RWPE1 (cell line): ENCODE measurements at regions not wholly inside any gene's neighbourhood (a gene's known extent, or its start where the extent isn't known, plus 50 kb on each side); places are given as distances from the start of the nearest gene placed in this dataset.
A peak's percentile ranks its signal among the peaks of the same experiment; 100 is the strongest.

Experiments
- CTCF ChIA-PET: fragments of 350-600 bp; sonication (Branson Sonifier 250); formaldehyde crosslinking; extraction: SDS; loops from one replicate; lab custom pipeline; 2021; lab: Yijun Ruan, JAX
- POLR2A ChIA-PET: fragments of 400-600 bp; formaldehyde crosslinking; extraction: SDS; loops from one replicate; lab custom pipeline; 2020; ENCODE audit warnings: antibody characterized with exemption; ENCODE audit not compliant: low non-redundant PET; lab: Yijun Ruan, JAX
- DNase-seq: peaks from one replicate; pipeline ENCODE4 v3.0.0; 2012; ENCODE audit warnings: low spot score
- H3K27ac ChIP-seq: fragments of 450-650 bp; 2 replicates; pipeline ENCODE4 v1.5.1; 2017
- TF ChIP-seq, protein P1 (sequence below): fragments of 450-650 bp; conservative IDR thresholded peaks from 2 replicates; pipeline ENCODE4 v1.5.1; 2017; ENCODE audit warnings: low read depth, mild to moderate bottlenecking

DNA sequence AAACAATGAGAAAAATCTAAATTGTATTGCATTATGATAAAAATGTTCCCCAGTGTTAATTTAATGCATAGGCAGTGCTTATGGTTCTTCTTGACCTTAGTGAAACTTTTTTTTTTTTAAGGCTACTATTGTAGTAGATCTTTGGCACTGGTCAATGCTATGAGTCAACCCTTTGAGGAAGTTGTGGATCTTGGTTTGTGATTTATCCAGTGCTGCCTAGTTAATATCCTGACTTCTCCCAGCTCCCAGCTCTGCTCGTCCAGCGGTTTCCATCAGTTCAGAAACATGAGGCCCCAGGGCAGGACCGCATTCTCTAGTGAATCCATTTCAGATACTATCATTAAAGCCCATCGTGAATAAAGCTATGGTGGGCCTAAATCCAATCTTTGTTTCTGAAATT is 364.5 kb upstream of the JARID2 start:
- peak; percentile 42 for DNase-seq
- TF ChIP-seq, protein P1, sequence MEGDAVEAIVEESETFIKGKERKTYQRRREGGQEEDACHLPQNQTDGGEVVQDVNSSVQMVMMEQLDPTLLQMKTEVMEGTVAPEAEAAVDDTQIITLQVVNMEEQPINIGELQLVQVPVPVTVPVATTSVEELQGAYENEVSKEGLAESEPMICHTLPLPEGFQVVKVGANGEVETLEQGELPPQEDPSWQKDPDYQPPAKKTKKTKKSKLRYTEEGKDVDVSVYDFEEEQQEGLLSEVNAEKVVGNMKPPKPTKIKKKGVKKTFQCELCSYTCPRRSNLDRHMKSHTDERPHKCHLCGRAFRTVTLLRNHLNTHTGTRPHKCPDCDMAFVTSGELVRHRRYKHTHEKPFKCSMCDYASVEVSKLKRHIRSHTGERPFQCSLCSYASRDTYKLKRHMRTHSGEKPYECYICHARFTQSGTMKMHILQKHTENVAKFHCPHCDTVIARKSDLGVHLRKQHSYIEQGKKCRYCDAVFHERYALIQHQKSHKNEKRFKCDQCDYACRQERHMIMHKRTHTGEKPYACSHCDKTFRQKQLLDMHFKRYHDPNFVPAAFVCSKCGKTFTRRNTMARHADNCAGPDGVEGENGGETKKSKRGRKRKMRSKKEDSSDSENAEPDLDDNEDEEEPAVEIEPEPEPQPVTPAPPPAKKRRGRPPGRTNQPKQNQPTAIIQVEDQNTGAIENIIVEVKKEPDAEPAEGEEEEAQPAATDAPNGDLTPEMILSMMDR, result no peak
- no peak overlapping the region for H3K27ac ChIP-seq
- ChIA-PET POLR2A (no interaction called here), CTCF (no interaction called here)

DNA sequence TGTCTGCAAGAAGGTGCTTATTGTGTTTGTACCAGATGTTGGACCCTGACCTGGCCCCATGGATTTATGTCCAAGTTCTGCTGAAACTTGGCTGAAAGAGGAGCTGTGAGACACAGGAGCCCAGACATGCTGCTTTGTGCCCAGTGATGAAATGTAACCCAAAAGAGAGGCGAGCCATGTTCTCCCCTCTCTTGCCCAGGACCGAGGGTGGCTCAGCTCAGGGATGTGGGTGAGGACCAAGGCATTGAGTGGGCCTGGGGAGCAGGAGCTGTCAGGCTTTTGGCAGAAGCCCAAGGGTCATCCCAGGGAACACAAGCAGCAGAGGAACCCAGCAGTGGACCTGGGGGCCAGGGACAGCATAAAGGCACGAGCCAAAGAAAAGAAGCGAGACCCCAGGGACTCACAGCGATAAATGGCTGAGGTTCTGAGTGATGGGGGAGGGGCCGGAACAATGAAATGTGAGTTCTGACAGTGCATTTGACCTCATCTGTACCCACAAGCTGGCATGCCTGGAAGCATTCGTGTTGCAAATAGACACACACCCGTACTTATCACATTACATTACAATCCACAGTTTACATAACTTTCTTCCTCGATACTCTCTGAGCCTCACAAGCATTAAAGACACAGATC is 363.4 kb upstream of the JARID2 start:
- TF ChIP-seq, protein P1, result no peak
- POLR2A ChIA-PET, result no interaction called here
- no peak overlapping the region for H3K27ac ChIP-seq
- CTCF ChIA-PET, result no interaction called here
- no peak for DNase-seq

DNA sequence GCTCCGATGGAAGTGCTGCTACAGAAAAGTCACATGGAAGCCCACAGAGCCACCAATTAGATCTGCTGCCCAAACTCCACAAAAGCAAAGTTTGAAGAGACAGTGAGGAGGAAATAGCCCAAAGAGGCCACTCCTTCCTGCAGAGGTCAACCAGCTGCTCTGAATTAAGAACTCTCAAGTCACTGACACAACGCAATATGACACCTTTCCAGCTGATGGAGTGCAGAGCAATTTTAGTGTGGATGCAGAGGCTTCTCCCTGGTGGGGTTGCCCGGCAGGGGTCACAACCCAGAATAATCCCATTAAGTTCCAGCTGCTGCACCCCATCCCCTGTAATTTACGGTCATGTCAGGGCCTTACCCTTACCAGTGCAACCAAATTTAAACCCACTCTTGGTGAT is 361.9 kb upstream of the JARID2 start:
- CTCF ChIA-PET, result interaction anchor here (0.5 kb wide), 1 partner anchor 351 kb away, joined by 3 read pairs; no protein-coding TSS in a partner anchor
- DNase-seq, result no peak
- TF ChIP-seq, protein P1, result no peak
- POLR2A ChIA-PET, result no interaction called here
- no peak overlapping the region for H3K27ac ChIP-seq

GRCh38 chr6:14885498-14885897 is 360.4 kb upstream of the JARID2 start:
- DNase-seq, result no peak
- H3K27ac ChIP-seq, result no peak overlapping the region
- CTCF ChIA-PET, result no interaction called here
- POLR2A ChIA-PET, result no interaction called here
- TF ChIP-seq, protein P1, result no peak

DNA sequence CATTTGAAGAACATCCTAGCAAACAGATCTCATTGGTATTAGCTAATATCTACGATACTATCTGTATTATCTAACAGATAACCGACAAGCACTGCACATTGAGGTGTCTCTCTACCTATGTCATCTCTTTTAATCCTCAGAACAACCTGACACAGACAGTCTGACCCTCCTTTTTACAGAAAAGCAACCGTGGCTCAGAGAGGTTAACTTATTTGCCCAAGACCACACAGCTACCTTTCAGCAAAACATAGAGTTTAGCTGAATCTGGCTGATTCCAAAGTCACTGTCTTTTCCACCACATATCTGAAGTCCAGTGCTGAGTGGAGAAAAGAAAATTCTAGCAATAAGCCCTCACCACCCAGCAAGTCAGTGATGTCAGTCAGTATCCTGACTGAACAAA is 358.7 kb upstream of the JARID2 start:
- TF ChIP-seq, protein P1, result no peak
- H3K27ac ChIP-seq, result no peak overlapping the region
- ChIA-PET CTCF (no interaction called here), POLR2A (no interaction called here)
- no peak for DNase-seq

DNA sequence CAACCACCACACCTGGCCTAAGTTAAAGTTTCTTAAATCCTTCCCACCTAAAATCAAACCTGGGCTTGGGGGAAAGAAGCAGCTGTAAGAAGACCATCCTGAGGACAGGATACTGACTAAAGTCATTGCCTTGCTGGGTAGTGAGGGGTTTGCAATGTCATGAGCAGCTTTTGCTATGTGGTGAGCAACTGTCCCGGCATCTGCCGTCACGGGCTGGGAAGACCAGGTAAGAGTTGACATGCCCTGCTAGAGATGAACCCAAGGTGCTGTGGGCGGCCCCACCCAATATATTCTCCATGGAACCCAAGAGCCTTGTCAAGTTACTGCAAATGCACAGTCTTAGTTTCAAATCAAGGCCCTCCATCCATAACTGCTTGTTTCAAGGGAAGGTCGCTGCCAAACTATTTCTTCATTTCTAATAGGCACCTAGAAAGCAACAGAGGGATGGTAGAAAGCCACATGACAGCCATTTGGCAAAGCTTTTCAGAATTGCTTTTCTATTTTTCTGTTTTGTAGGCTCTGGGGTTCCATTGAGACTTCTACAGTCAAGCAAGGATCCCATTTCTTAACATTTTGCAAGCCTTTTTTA is 357.8 kb upstream of the JARID2 start:
- POLR2A ChIA-PET, result no interaction called here
- DNase-seq, result no peak
- TF ChIP-seq, protein P1, result no peak
- CTCF ChIA-PET, result no interaction called here
- H3K27ac ChIP-seq, result no peak overlapping the region
